Hematopoietic multipotent progenitor cell treated with erythropoietin and hydrocortisone succinate and interleukin-3 and kit ligand, for 6 days (in vitro differentiated cells): ENCODE measurements at regions not wholly inside any gene's neighbourhood (a gene's known extent, or its start where the extent isn't known, plus 50 kb on each side); places are given as distances from the start of the nearest gene placed in this dataset.

Source experiments
- DNase-seq: peaks from one replicate; pipeline ENCODE4 v3.0.0-alpha.2; 2015

- no peak for DNase-seq
Measured at GRCh38 chr5:54637654-54638053, 120.1 kb downstream of the SNX18 start.

DNA sequence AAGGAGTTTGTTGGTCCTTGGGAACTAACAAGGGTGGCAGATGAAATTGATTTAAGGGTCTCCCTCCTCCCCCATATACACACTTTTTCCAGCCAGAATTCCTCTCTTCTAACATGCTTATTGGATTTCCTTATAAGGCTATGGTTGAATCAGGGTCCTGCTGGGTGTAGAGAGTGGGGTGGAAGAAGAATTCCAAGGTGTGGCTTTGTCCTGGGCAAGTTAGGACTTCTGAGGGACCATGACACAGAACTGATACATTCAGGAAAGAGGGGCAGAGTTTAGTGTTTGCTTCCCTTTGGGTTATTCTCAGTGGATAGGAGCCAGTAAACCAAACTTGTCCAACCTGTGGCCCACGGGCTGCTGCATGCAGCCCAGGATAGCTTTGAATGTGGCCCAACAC lies 116.5 kb downstream of the SNX18 start:
- DNase-seq: no peak

GRCh38 chr5:54632131-54632701 lies 114.7 kb downstream of the SNX18 start:
- no peak for DNase-seq

DNA sequence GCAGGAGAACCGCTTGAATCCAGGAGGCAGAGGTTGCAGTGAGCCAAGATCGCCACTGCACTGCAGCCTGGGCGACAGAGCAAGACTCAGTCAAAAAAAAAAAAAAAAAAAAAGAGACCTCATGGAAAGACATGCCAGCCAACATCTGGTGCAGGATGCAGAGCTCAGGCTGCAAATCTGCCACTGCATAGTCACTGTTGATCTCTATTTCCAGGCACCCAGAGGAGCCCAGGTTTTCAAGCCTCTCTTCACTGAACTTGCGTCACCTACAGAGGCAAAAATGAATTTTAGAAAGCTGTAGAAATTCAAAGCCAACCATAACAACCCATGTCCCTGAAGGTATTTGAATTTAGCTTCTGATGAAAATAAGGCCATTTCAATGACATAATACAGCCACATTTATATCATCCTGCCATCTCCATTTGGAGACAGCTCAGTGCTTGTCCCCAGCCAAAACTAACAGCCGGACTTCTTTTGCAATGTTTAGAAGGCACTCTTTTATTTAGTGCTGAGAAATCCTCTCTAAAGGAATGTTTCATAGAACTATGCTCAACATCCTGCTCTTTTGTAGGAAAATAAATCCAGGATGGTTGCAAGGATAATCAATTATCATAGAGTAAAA lies 113.3 kb downstream of the SNX18 start:
- DNase-seq: no peak

DNA sequence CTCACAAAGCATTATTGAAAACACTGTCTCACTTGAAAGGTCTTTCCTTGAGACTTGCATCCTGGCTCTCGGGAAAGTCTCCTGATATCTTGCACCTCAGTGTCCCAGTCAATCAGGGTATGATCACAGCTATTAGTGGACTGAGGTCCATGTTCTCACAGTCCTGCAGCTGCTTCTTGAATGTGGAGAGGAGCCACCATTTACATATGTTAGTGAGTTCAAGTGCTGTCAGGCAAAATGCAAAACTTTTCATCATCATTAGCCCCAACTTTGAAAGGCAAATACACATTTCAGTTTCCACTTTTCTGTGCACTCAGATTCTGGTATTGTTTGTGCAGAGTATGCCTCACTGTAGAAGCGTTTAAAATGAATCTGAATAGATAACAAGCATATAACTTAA lies 111.6 kb downstream of the SNX18 start:
- no peak for DNase-seq

DNA sequence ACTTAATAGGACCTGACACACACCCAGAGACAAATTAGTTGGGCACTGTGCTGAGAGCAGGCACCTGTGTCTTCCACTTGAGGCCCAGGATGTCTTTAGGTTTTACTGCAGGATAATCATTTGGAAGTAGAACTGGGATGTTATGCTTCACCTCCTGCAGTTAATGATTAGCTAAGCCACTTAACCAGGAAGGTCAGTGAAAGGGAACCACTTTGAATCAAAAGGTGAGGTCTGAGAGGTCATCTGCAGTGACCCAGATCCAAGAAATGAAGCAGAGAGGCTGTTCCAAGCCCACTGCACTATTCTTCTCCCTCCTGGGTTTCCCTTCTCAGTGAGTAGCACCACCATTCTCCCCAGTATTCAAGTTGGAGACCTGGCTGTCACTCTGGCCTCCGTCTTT lies 110.5 kb downstream of the SNX18 start:
- DNase-seq: no peak

DNA sequence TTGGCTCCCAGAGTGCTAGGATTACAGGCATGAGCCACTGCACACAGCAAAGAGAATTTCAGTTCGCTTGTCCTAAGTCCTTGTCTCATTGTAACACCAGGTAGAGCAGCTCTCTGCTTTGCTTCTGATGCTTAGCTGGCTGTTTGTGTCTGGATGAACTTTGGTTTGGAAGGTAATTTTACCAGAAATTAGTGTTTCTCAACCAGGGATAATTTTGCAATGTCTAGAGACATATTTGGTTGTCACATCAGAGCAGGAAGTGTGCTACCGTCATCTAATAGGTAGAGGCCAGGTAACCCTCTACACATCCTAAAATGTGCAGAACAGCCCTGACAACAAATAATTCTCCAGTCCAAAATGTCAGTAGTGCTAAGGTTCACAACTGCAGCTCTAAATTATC lies 108.8 kb downstream of the SNX18 start:
- DNase-seq: no peak

- peak; percentile 20 for DNase-seq
Measured at GRCh38 chr5:54624805-54625568, 107.4 kb downstream of the SNX18 start.

DNA sequence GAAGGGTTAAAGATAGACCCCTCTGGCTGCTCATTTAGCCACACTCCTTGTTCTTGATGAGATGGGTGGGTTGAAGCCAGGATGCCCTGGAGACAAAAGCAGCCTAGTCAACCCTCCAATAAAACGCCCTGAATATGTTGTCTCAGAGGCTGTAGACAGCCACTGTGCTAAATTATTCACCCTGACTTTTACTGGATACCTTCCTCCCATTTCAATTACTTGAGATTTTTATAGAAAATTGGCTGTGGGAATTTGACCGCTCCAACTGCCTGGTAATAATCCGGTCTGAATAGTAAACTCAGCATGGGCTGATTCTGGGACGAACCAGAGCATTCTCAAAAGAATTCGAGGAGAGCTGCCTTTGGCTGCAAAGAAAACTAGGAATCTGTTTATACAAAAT lies 104.2 kb downstream of the SNX18 start:
- no peak for DNase-seq

DNA sequence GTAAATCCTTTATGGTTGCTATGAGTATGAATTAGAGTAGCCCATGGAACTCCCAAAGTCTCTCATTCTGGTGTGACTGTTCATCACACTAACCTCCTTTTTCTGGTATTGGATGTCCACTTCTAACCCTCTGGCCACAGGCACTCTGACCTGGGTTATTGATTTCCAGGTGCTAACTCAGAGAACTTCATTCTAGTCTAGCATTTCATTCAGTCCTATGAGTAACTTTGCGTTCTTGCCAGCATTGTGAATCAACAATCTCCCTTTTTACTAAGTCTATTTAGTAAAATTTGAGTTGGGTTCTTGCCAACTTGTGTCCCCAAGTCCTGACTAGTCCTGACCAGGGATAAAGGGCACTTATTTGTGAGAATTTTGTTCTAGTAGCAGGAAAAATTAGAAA lies 103.5 kb downstream of the SNX18 start:
- DNase-seq: no peak

GRCh38 chr5:54620141-54620933 lies 102.8 kb downstream of the SNX18 start:
- peak; percentile 20 for DNase-seq

DNA sequence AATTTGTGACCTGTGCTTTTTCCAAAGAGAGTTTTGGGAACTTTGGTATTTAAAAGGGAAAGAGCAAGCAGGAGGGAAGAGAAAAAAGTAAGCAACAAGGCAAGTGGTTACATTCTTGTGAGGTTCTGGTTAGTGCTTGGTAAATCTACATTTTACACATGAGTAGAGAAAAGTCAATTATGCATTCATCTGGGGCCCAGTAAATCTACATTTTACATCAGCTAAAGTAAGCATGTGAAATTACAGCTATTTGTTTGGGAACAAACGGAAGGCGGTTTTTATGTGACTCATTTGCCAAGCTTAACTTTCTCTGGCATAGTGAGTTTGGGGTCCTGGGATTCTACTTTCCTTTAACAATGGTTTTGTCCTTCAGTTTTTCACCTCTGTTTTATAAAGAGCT lies 102.2 kb downstream of the SNX18 start:
- no peak for DNase-seq

DNA sequence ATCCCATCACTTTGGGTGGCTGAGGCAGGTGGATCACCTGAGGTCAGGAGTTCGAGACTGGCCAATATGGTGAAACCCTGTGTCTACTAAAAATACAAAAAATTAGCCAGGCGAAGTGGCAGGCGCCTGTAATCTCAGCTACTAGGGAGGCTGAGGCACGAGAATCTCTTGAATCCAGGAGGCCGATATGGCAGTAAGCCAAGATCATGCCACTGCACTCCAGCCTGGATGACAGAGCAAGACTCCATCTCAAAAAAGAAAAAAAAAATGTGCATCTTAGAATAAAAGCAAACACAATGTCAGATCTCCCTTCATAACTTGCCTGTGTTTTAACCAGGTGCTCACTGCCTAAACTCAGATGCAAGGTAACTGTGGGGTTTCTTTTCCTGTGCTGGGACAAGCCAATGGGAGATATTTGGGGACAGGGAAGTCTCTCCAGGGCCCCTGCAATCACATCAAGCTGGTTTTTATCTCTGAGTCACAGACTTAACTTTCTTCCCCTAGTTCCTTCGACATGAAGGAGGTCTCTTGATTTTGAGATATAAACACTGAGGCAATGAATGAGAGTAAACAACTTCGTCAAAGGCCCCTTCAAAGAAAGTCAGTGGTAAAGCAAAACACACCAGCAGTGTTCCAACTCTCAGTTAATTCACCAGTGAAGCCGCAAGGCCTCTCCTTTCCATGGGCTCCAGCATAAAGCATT lies 99.1 kb downstream of the SNX18 start:
- peak; percentile 22 for DNase-seq

DNA sequence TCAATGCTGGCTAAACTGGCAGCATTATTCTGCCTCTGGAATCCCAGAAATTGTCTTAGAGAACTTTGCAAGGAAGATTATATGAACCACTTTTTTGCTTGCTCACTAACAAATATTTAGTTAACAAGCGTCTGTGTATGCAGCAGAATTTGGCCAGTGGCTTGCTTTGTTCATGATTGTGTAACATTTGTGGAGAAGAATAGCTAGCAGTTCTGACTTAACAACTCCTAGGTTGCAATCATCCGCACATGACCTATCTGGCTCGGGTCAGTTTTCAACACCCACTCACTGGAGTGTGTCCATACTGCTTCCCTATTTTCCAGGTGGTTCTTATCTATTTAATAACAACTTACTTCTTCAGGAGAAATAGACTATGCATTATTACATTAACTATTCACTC lies 98.5 kb downstream of the SNX18 start:
- DNase-seq: peak; percentile 34

DNA sequence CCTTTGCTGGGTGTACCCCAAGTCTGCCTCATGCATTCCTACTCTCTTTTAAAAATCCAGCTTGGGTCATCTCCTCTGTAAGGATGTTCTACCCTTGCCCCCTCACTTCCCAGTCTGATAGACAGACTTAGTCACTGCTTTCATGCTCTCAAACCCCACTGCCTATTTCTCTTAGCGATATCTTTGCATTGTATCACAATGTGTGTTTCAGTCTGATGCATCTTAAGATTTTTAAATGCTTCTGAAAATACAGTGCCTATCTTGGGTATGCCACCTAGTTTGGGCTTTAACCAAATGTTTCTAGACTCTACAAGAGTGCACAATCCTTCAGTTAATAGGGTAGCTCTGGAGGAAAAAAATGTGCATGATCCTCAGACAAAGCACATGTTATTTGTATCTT lies 97.8 kb downstream of the SNX18 start:
- no peak for DNase-seq

- no peak for DNase-seq
Measured at GRCh38 chr5:54612711-54613110, 95.2 kb downstream of the SNX18 start.

- DNase-seq: no peak
Measured at GRCh38 chr5:54611290-54611951, 93.9 kb downstream of the SNX18 start.

GRCh38 chr5:54610197-54610944 lies 92.8 kb downstream of the SNX18 start:
- peak; percentile 30 for DNase-seq

DNA sequence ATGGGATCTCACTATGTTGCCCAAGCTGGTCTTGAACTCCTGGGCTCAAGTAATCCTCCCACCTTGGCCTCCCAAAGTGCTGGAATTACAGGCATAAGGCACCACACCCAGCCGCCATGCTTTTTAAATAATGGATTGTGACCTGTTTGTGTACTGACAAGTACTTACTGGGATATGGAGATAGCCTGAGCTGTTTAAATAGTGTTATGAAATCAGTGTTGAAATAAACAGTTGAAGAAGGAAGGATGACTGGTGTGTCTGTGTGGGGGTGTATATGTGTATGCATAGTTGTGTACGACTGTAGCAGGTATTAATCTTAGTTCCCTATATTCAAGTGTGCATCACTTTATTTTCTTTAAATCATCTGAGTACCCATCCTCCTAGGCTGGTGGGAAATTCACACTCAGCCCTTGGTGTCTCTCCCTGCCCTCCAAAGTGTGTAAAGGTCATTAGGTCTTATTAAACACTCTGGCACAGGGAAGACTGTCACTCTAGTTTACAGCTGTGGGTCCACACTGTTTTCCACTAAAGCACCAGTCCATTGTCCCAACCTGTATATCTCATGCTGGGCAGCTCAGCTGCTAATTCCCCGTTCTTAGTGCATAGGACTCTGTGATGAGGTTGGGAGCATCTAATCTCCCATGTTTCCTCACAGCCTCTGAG lies 91.0 kb downstream of the SNX18 start:
- peak; percentile 31 for DNase-seq

DNA sequence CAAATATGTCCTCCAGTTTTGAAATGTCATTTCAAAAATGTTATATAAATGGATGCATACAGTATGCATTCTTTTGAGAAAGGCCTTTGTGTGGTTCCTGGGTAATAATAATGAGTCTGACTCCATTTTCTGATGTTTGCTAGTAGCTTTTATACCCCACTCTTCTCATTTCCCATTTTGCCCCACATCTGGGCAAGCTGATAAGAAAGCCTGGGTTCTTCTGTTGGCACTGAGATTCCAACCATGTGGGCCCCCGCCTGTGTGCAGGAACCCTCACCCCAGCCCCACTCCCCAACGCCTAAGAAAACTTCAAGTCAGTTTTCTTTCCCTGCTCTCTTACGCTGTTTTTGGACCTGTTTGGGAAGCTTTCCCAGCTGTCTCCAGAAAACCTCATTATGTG lies 89.4 kb downstream of the SNX18 start:
- DNase-seq: peak; percentile 64

- no peak for DNase-seq
Measured at GRCh38 chr5:54603372-54603771, 85.8 kb downstream of the SNX18 start.
